Testis (tissue), 2 donors: ENCODE measurements at regions not wholly inside any gene's neighbourhood (a gene's known extent, or its start where the extent isn't known, plus 50 kb on each side); places are given as distances from the start of the nearest gene placed in this dataset.

ENCODE experiments used
- DNase-seq: peaks from one replicate; pipeline ENCODE4 v3.0.0-alpha.2; 2019
- H3K27ac ChIP-seq, 2 donors: fragments of 200-600 bp; sonication (generic); one replicate each; pipeline ENCODE4 v1.5.1; 2019
- H3K27me3 ChIP-seq: fragments of 200-600 bp; sonication (generic); one replicate; pipeline ENCODE4 v1.5.1; 2019
- H3K36me3 ChIP-seq: fragments of 200-600 bp; sonication (generic); one replicate; pipeline ENCODE4 v1.5.1; 2017; ENCODE audit warnings: low read depth; ENCODE audit errors: missing control alignments
- H3K4me1 ChIP-seq: fragments of 200-600 bp; sonication (generic); one replicate; pipeline ENCODE4 v1.5.1; 2019
- H3K4me3 ChIP-seq, 2 donors: fragments of 200-600 bp; sonication (generic); one replicate each; pipeline ENCODE4 v1.5.1; 2017 to 2019
- H3K9me3 ChIP-seq: fragments of 200-600 bp; sonication (generic); one replicate; pipeline ENCODE4 v1.5.1; 2017
- POLR2A ChIP-seq: fragments of 450-650 bp; IDR thresholded peaks from one replicate; pipeline ENCODE4 v1.6.1; 2017; ENCODE audit warnings: antibody characterized with exemption, mild to moderate bottlenecking, moderate library complexity
- WGBS, 2 donors: methylation state at CpG; one replicate each; pipeline ENCODE4 v1.1.5; 2018; 5-methylcytosine and 5-hydroxymethylcytosine counted together
- intact Hi-C: fragments of 100-400 bp; cut with DNase I; formaldehyde crosslinking; loops from one replicate; pipeline ENCODE4 v1.15.1; 2023; ENCODE audit warnings: low total_unique reads
- TF ChIP-seq, protein P1 (sequence below), 3 experiments: fragments of 450-650 bp in 2 of 3; fragments of 200-600 bp in 1 of 3; sonication (generic) in 1 of 3; IDR thresholded peaks; one replicate each; pipeline ENCODE4 v1.5.1; 2016 to 2019; ENCODE audit warnings: antibody characterized with exemption in 3 of 3, mild to moderate bottlenecking in 2 of 3, moderate library complexity in 1 of 3

DNA sequence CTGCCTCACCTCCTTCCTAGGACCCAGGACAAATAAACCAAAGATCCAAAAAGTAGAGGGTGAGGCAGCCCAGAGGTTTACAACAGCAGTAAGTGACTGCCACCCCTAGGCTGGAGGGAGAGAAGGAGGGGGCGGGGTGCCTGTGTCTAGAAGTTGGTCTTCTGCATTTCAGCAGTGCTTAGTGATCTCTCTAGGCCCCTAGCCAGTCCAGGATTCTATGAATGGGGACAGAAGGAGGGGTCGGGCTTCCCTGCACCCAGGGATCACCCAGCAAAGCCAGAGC, 62.8 kb upstream of the KDM7A start:
- WGBS, 2 donors = 80 to 89% methylated on average over 2 of the region's 2 CpGs
- H3K27me3 ChIP-seq = no peaks in the 10 kb centered on the region

GRCh38 chr7:140238778-140239652, 62.2 kb upstream of the KDM7A start:
- no peak for DNase-seq
- no peaks in the 10 kb centered on the region for H3K27me3 ChIP-seq
- H3K9me3 ChIP-seq = no peaks in the 10 kb centered on the region
- H3K27ac ChIP-seq = no peak overlapping the region
- 79 to 81% methylated on average over 12 to 15 of the region's 15 CpGs for WGBS, 2 donors
- no peak for TF ChIP-seq POLR2A
- TF ChIP-seq, protein P1, sequence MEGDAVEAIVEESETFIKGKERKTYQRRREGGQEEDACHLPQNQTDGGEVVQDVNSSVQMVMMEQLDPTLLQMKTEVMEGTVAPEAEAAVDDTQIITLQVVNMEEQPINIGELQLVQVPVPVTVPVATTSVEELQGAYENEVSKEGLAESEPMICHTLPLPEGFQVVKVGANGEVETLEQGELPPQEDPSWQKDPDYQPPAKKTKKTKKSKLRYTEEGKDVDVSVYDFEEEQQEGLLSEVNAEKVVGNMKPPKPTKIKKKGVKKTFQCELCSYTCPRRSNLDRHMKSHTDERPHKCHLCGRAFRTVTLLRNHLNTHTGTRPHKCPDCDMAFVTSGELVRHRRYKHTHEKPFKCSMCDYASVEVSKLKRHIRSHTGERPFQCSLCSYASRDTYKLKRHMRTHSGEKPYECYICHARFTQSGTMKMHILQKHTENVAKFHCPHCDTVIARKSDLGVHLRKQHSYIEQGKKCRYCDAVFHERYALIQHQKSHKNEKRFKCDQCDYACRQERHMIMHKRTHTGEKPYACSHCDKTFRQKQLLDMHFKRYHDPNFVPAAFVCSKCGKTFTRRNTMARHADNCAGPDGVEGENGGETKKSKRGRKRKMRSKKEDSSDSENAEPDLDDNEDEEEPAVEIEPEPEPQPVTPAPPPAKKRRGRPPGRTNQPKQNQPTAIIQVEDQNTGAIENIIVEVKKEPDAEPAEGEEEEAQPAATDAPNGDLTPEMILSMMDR (IDR thresholded peaks at IDR 0.05) = no peak
- intact Hi-C loops = no loop called here
- peaks cover 4% of the 10 kb centered on the region for H3K4me1 ChIP-seq
- no peaks in the 10 kb centered on the region for H3K36me3 ChIP-seq
- H3K4me3 ChIP-seq = no peak overlapping the region

More for the DNA sequence above, 62.8 kb upstream of the KDM7A start:
- TF ChIP-seq, protein P1 (IDR thresholded peaks at IDR 0.05) = no peak
- TF ChIP-seq POLR2A = no peak
- Histone ChIP-seq H3K4me3 (no peak overlapping the region), H3K27ac (no peak overlapping the region), H3K36me3 (no peaks in the 10 kb centered on the region), H3K4me1 (peaks cover 4% of the 10 kb centered on the region), H3K9me3 (no peaks in the 10 kb centered on the region)
- intact Hi-C loops = no loop called here
- DNase-seq = no peak

DNA sequence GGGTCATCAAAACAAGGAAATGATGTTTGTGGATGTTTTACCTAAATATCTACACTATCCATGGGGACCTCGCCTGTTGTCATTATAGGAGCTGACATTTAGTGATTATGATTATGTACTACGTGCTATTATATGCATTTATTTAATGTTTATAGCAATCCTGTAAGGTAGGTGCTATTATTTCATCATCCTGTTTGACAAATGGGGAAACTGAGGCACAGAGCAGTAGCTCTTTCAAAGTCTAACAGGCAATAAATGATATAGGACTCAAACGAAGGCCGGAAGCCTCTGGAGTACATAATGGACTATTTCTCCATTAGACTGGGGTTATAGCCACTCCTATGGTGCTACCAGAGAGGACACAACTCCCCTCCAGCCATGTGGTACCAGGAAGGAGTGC, 60.6 kb upstream of the KDM7A start:
- H3K4me3 ChIP-seq = no peak overlapping the region
- no peaks in the 10 kb centered on the region for H3K36me3 ChIP-seq
- TF ChIP-seq, protein P1 (IDR thresholded peaks at IDR 0.05) = no peak
- TF ChIP-seq POLR2A = no peak
- intact Hi-C loops = no loop called here
- no peaks in the 10 kb centered on the region for H3K9me3 ChIP-seq
- no peak for DNase-seq
- H3K27ac ChIP-seq = no peak overlapping the region
- H3K27me3 ChIP-seq = no peaks in the 10 kb centered on the region
- WGBS, 2 donors = 94 to 97% methylated on average over 4 of the region's 4 CpGs
- no peaks in the 10 kb centered on the region for H3K4me1 ChIP-seq

- TF ChIP-seq POLR2A = no peak
- TF ChIP-seq, protein P1 (IDR thresholded peaks at IDR 0.05) = no peak
- Histone ChIP-seq H3K4me3 (no peak overlapping the region), H3K9me3 (no peaks in the 10 kb centered on the region), H3K36me3 (no peaks in the 10 kb centered on the region), H3K27ac (no peak overlapping the region), H3K27me3 (no peaks in the 10 kb centered on the region), H3K4me1 (no peaks in the 10 kb centered on the region)
- WGBS, 2 donors = 90 to 93% methylated on average over 6 of the region's 6 CpGs
- intact Hi-C loops = no loop called here
- no peak for DNase-seq
Measured at GRCh38 chr7:140236626-140237025, 59.8 kb upstream of the KDM7A start.

GRCh38 chr7:140235114-140235513, 58.3 kb upstream of the KDM7A start:
- intact Hi-C loops = no loop called here
- TF ChIP-seq, protein P1 (IDR thresholded peaks at IDR 0.05) = no peak
- no peak for TF ChIP-seq POLR2A
- no peak overlapping the region for H3K27ac ChIP-seq
- no peak overlapping the region for H3K4me3 ChIP-seq
- H3K36me3 ChIP-seq = no peaks in the 10 kb centered on the region
- H3K9me3 ChIP-seq = no peaks in the 10 kb centered on the region
- no peaks in the 10 kb centered on the region for H3K27me3 ChIP-seq
- 88 to 92% methylated on average over 5 of the region's 5 CpGs for WGBS, 2 donors
- H3K4me1 ChIP-seq = peaks cover 2% of the 10 kb centered on the region
- DNase-seq = no peak
